Skeletal muscle tissue (tissue), 3 donors: ENCODE measurements at regions not wholly inside any gene's neighbourhood (a gene's known extent, or its start where the extent isn't known, plus 50 kb on each side); places are given as distances from the start of the nearest gene placed in this dataset.
"Not testable (repeated sequence)": the region's sequence is repeated elsewhere in the genome, so short reads cannot be mapped to it uniquely, and the experiment has no call there.

Experiments
- H3K27ac ChIP-seq: one replicate; pipeline ENCODE4 v1.7.0; 2013; ENCODE audit warnings: mild to moderate bottlenecking, low read depth, low read length, inconsistent platforms
- H3K27me3 ChIP-seq, 3 donors: one replicate each; pipeline ENCODE4 v1.7.0; 2013; ENCODE audit warnings: low read length in 3 of 3; ENCODE audit not compliant: control insufficient read depth in 3 of 3, insufficient read depth in 3 of 3
- H3K36me3 ChIP-seq, 3 donors: one replicate each; pipeline ENCODE4 v1.7.0; 2013; ENCODE audit warnings: low read length in 3 of 3; ENCODE audit not compliant: control insufficient read depth in 3 of 3, insufficient read depth in 3 of 3
- H3K4me1 ChIP-seq, 3 donors: one replicate each; pipeline ENCODE4 v1.7.0; 2013; ENCODE audit warnings: low read length in 3 of 3, mild to moderate bottlenecking in 3 of 3; ENCODE audit not compliant: control insufficient read depth in 3 of 3, insufficient read depth in 3 of 3
- H3K4me3 ChIP-seq, 3 donors: one replicate each; pipeline ENCODE4 v1.7.0; 2013; ENCODE audit warnings: low read length in 3 of 3
- H3K9ac ChIP-seq, 3 donors: one replicate each; pipeline ENCODE4 v1.7.0; 2013; ENCODE audit warnings: low read length in 3 of 3, mild to moderate bottlenecking in 3 of 3, moderate library complexity in 2 of 3, low read depth in 1 of 3
- H3K9me3 ChIP-seq, 3 donors: one replicate each; pipeline ENCODE4 v1.7.0; 2013; ENCODE audit warnings: low read length in 3 of 3; ENCODE audit not compliant: control insufficient read depth in 3 of 3
- donor health status: Osteomylitis.

DNA sequence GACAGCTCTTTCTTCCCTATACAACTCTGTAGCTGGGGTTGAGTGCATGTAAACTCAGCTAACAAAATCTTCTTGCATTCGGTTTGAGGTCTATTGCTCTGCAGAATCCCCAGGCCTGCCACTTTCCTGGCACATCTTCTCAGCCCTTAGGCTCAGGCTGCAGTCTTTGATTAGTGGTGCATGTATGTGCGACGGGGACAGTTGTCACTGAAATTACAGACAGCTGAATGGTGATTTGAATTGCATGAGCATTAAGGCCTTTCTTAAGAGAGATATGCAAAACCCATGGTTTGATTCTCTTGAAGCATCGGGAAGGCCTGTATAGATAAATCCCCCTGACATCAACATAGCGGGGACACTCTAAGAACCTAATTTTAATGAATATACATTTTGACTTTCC lies 222.8 kb downstream of the CDH26 start:
- H3K9me3 ChIP-seq: peaks cover 0 to 6% (median 0%) of the 10 kb centered on the region in 3 donors
- H3K27me3 ChIP-seq: no peaks in the 10 kb centered on the region
- no peak overlapping the region for H3K4me3 ChIP-seq
- H3K4me1 ChIP-seq: no peaks in the 10 kb centered on the region
- no peak overlapping the region for H3K27ac ChIP-seq
- no peak overlapping the region for H3K9ac ChIP-seq
- no peaks in the 10 kb centered on the region for H3K36me3 ChIP-seq

DNA sequence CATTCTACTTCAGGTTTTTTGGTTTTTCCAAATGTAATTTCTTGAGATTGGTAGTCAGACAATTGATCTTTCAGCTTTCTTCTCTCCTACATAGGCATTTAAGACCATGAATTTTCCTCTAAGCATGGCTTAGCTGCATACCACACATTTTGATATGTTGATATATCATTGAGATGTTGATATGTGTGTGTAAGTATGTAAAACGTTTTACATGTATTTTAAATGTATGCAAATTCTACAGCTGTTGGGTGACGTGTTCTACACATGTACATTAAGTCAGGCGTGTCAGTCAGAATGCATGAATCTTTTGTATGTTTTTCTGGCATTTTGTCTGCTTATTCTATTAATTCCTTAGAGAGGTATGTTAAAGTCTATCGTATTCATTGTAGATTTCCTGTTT lies 228.2 kb downstream of the CDH26 start:
- Histone ChIP-seq H3K4me1 (peaks cover 0 to 3% (median 2%) of the 10 kb centered on the region in 3 donors), H3K36me3 (no peaks in the 10 kb centered on the region), H3K27ac (no peak overlapping the region), H3K4me3 (no peak overlapping the region), H3K9me3 (peaks cover 0 to 6% (median 0%) of the 10 kb centered on the region in 3 donors), H3K9ac (no peak overlapping the region), H3K27me3 (no peaks in the 10 kb centered on the region)

DNA sequence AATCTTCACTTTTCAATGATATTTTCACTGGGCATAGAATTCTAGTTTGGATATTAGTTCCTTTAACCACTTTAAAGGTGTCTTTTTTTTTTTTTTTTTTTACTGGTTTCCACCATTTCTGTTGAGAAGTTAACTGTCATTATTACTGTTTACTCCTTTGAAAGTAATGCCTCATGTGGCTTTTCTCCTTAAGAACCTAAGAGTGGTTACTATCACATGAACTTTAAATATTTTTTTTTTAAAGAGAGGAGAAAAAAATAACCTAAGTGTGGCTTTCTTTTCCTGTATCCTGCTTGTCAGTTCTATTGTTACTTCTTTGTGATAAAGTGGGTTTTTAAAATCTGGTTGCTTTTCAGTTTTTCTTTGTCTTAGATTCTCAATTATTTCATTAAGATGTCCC lies 229.5 kb downstream of the CDH26 start:
- peaks cover 0 to 6% (median 0%) of the 10 kb centered on the region in 3 donors for H3K9me3 ChIP-seq
- no peaks in the 10 kb centered on the region for H3K27me3 ChIP-seq
- no peaks in the 10 kb centered on the region for H3K36me3 ChIP-seq
- no peak overlapping the region for H3K4me3 ChIP-seq
- H3K4me1 ChIP-seq: peaks cover 0 to 3% (median 3%) of the 10 kb centered on the region in 3 donors
- H3K9ac ChIP-seq: no peak overlapping the region
- no peak overlapping the region for H3K27ac ChIP-seq

DNA sequence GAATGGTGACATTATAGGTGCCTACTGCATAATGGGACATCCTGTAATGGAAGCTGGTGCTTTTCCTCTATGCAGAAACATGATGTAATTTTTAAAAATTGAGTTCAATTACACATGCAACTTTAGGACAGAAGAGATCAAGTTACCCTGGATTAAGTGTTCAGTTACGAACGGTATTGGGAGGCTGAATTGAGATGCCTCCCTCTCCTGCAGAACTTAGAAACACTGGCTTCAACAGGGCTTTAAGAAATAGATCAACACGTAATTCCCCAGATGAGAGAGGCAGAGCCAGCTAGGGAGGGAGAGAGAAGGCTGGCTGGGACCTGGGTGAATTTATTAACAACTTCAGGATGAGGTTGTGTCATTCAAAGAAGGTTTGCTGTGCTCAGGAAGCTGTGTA lies 232.8 kb downstream of the CDH26 start:
- H3K27ac ChIP-seq: no peak overlapping the region
- H3K4me1 ChIP-seq: peaks cover 0 to 3% (median 3%) of the 10 kb centered on the region in 3 donors
- H3K9ac ChIP-seq: no peak overlapping the region

DNA sequence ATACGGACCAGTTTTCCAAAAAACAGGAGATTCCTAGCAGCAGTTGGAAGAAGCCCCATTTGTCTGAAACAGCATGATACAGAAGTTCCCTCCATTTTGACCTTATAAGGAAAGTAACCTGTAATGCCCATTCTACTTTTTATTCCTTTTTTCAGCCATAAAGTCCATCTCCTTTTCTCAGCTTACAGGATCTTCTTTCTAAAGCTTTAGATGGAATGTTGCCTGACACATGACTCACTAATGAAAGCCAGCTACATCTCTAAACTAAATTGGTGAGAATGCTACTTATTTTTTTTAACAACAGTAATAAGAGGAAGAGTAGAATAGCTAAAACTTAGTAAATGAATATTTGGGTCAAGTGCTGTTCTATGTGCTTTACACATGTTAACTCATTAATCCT lies 234.1 kb downstream of the CDH26 start:
- Histone ChIP-seq H3K9me3 (no peaks in the 10 kb centered on the region), H3K9ac (no peak overlapping the region), H3K4me1 (peaks cover 0 to 3% (median 3%) of the 10 kb centered on the region in 3 donors), H3K36me3 (no peaks in the 10 kb centered on the region), H3K27me3 (no peaks in the 10 kb centered on the region), H3K4me3 (no peak overlapping the region), H3K27ac (no peak overlapping the region)

More for the DNA sequence above, 232.8 kb downstream of the CDH26 start:
- Histone ChIP-seq H3K9me3 (no peaks in the 10 kb centered on the region), H3K36me3 (no peaks in the 10 kb centered on the region), H3K27me3 (no peaks in the 10 kb centered on the region), H3K4me3 (no peak overlapping the region)

DNA sequence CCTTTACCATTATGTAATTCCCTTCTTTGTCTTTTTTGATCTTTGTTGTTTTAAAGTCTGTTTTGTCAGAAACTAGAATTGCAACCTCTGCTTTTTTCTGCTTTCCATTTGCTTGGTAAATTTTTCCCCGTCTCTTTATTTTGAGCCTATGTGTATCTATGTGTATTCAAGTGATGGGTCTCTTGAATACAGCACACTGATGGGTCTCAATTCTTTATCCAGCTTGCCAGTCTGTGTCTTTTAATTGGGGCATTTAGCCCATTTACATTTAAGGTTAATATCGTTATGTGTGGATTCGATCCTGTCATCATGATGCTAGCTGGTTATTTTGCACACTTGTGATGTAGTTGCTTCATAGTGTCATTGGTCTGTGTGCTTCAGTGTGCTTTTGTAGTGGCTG lies 240.9 kb downstream of the CDH26 start:
- not testable (repeated sequence) for H3K36me3 ChIP-seq, H3K27me3 ChIP-seq, H3K27ac ChIP-seq

DNA sequence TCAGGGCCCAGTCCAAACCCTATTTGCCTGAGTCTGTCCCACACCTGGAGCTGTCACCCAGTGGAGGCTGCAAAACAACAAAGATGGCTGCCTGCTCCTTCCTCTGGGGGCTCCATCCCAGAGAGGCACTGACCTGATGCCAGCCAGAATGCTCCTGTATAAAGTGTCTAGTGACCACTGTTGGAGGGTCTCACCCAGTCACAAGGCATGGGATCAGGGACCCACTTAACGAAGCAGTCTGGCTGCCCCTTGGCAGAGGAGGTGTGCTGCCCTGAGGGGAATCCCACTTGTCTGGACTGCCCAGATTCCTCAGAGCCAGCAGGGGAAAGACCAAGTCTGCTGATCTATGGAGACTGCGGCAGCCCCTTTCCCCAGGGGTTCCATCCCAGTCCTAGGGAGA lies 241.6 kb downstream of the CDH26 start:
- no peaks in the 10 kb centered on the region for H3K36me3 ChIP-seq
- no peaks in the 10 kb centered on the region for H3K9me3 ChIP-seq
- H3K27ac ChIP-seq: no peak overlapping the region
- H3K9ac ChIP-seq: no peak overlapping the region
- H3K4me1 ChIP-seq: peaks cover 0 to 6% (median 4%) of the 10 kb centered on the region in 3 donors
- no peak overlapping the region for H3K4me3 ChIP-seq
- no peaks in the 10 kb centered on the region for H3K27me3 ChIP-seq

More for the DNA sequence above, 240.9 kb downstream of the CDH26 start:
- H3K4me3 ChIP-seq, H3K4me1 ChIP-seq, H3K9ac ChIP-seq, H3K9me3 ChIP-seq: not testable (repeated sequence)

DNA sequence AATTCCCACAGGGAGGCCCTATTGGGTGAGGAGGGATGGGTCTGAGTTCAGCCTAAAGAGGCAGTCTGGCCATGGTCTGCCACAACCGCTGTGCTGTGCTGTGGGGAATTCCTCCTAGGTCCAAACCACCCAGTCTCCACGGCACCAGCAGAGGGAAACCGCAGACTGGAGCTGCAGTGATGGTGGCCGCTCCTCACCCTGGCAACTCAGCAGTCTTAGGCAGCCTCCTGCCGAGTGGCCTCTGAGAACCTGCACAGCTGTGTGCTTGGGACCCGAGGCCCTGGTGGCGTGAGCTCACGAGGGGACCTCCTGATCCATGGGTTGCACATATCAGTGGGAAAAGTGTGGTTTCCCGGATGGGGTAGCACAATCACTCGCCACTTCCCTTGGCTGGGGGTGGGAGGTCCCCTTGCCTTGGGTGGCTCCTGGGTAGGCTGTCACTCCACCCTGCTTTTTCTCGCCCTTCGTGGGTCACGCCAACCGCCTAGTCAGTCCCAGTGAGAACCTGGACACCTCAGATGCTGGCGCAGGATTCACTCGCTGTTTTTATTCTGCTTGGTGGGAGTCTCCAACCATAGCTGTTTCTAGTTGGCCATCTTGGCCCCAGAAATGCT lies 242.2 kb downstream of the CDH26 start:
- Histone ChIP-seq H3K4me1 (peaks cover 0 to 6% (median 4%) of the 10 kb centered on the region in 3 donors), H3K36me3 (no peaks in the 10 kb centered on the region), H3K9me3 (no peaks in the 10 kb centered on the region), H3K9ac (no peak overlapping the region), H3K27me3 (no peaks in the 10 kb centered on the region), H3K4me3 (no peak overlapping the region), H3K27ac (no peak overlapping the region)

DNA sequence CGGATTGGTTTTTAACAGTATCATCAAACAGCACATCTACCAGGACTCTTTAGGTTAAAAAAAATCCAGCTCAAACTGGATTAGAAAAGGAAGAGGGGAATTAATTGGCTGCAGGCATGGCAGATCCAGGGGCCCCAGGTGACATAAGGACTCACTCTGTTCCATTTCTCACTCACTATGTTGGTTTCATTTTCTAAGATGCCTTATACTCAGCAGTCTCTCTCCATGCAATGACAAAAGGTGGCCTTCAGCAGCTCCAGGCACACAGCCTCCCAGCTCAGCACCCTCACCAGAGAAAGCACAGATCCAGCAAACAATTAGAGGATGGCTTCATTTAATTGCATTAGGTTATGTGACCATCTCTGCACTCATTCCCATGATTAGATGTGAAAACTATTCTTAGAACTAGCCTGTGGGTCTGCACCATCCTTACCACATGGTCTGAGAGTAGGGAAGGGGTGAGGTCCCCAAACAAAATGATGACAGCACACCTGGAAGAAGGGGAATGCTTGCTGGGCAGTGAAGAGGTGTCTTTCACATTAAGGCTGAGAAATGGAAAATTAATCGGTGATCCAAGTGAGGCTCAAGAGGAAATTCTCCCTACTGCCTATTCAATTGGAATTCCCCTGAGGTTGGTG lies 243.1 kb downstream of the CDH26 start:
- Histone ChIP-seq H3K27me3 (no peaks in the 10 kb centered on the region), H3K27ac (no peak overlapping the region), H3K4me3 (no peak overlapping the region), H3K9ac (no peak overlapping the region), H3K9me3 (no peaks in the 10 kb centered on the region), H3K4me1 (peaks cover 0 to 6% (median 4%) of the 10 kb centered on the region in 3 donors), H3K36me3 (no peaks in the 10 kb centered on the region)

DNA sequence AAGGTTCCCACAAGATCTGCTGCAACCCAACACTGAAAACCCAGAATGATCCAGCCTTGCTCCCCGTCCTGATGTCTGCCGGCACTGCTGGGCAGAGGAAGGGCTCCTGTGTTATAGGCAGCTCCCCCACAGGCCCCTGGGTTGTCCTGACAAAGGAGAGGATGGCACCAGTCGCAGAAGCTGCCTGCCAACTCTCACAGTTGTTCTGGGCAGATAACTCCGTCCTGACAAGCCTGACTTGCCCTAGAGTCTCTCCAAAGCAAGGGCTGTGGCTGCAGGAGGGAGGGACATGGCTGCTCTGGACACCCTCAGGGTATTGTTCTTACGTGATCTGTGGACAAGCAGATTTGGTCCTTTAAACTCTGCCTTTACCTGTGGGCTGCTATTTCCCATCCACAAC lies 243.8 kb downstream of the CDH26 start:
- no peaks in the 10 kb centered on the region for H3K36me3 ChIP-seq
- H3K9me3 ChIP-seq: no peaks in the 10 kb centered on the region
- no peaks in the 10 kb centered on the region for H3K27me3 ChIP-seq
- H3K4me1 ChIP-seq: peaks cover 0 to 6% (median 4%) of the 10 kb centered on the region in 3 donors
- no peak overlapping the region for H3K9ac ChIP-seq
- no peak overlapping the region for H3K4me3 ChIP-seq
- H3K27ac ChIP-seq: no peak overlapping the region
